Spinal cord (tissue), 9 donors: ENCODE measurements at regions not wholly inside any gene's neighbourhood (a gene's known extent, or its start where the extent isn't known, plus 50 kb on each side); places are given as distances from the start of the nearest gene placed in this dataset.

ENCODE experiments used
- DNase-seq, 6 donors: peaks; one replicate each; pipeline versions ENCODE4 v3.0.0 to v3.0.0-alpha.2; 2013 to 2015; ENCODE audit warnings: low spot score in 6 of 6, low read depth in 4 of 6
- H3K27ac ChIP-seq: one replicate; pipeline ENCODE4 v1.5.1; 2013; ENCODE audit warnings: low read depth, low read length, control low read depth
- H3K27me3 ChIP-seq: one replicate; pipeline ENCODE4 v1.6.1; 2013; ENCODE audit warnings: low read length; ENCODE audit not compliant: control insufficient read depth, insufficient read depth
- H3K36me3 ChIP-seq: one replicate; pipeline ENCODE4 v1.6.1; 2013; ENCODE audit warnings: low read length; ENCODE audit not compliant: control insufficient read depth, insufficient read depth
- H3K4me1 ChIP-seq: one replicate; pipeline ENCODE4 v1.6.1; 2013; ENCODE audit warnings: low read length; ENCODE audit not compliant: control insufficient read depth, insufficient read depth
- H3K4me3 ChIP-seq: one replicate; pipeline ENCODE4 v1.5.1; 2013; ENCODE audit warnings: low read depth, low read length, control low read depth
- H3K9me3 ChIP-seq: one replicate; pipeline ENCODE4 v1.6.1; 2013; ENCODE audit warnings: low read length; ENCODE audit not compliant: control insufficient read depth, insufficient read depth
- WGBS: methylation state at CpG from one replicate; pipeline ENCODE4 v1.1.5; 2013; ENCODE audit warnings: missing lambda C conversion rate; ENCODE audit not compliant: insufficient coverage; 5-methylcytosine and 5-hydroxymethylcytosine counted together
- donor health status: healthy.

GRCh38 chr4:53921856-53922255 is 142.5 kb downstream of the CHIC2 start:
- Histone ChIP-seq H3K27me3 (no peaks in the 10 kb centered on the region), H3K27ac (no peak overlapping the region), H3K4me3 (no peak overlapping the region), H3K4me1 (no peaks in the 10 kb centered on the region), H3K9me3 (no peaks in the 10 kb centered on the region), H3K36me3 (no peaks in the 10 kb centered on the region)
- no peak for DNase-seq

- whole genome bisulfite sequencing: 100% methylated on average over 2 of the region's 4 CpGs
- Histone ChIP-seq H3K27ac (no peak overlapping the region), H3K4me3 (no peak overlapping the region), H3K4me1 (no peaks in the 10 kb centered on the region), H3K36me3 (no peaks in the 10 kb centered on the region), H3K9me3 (no peaks in the 10 kb centered on the region), H3K27me3 (no peaks in the 10 kb centered on the region)
- DNase-seq: no peak
Measured at GRCh38 chr4:53920883-53921282, 143.5 kb downstream of the CHIC2 start.

- H3K27ac ChIP-seq: no peak overlapping the region
- no CpG with 5 or more reads among the region's 4 CpGs for WGBS
Measured at GRCh38 chr4:53920116-53920515, 144.3 kb downstream of the CHIC2 start.

GRCh38 chr4:53919535-53919934 is 144.9 kb downstream of the CHIC2 start:
- Histone ChIP-seq H3K27me3 (no peaks in the 10 kb centered on the region), H3K4me1 (no peaks in the 10 kb centered on the region), H3K9me3 (no peaks in the 10 kb centered on the region), H3K4me3 (no peak overlapping the region), H3K27ac (no peak overlapping the region), H3K36me3 (no peaks in the 10 kb centered on the region)
- 100% methylated on average over 1 of the region's 2 CpGs for WGBS
- DNase-seq: no peak

More at GRCh38 chr4:53920116-53920515, 144.3 kb downstream of the CHIC2 start:
- DNase-seq: no peak
- Histone ChIP-seq H3K4me1 (no peaks in the 10 kb centered on the region), H3K4me3 (no peak overlapping the region), H3K27me3 (no peaks in the 10 kb centered on the region), H3K9me3 (no peaks in the 10 kb centered on the region), H3K36me3 (no peaks in the 10 kb centered on the region)

- no peaks in the 10 kb centered on the region for H3K36me3 ChIP-seq
- 50% methylated on average over 2 of the region's 2 CpGs for WGBS
Measured at GRCh38 chr4:53917729-53918128, 146.7 kb downstream of the CHIC2 start.

GRCh38 chr4:53916431-53916889 is 147.9 kb downstream of the CHIC2 start:
- Histone ChIP-seq H3K9me3 (no peaks in the 10 kb centered on the region), H3K36me3 (no peaks in the 10 kb centered on the region), H3K4me3 (no peak overlapping the region), H3K4me1 (no peaks in the 10 kb centered on the region), H3K27me3 (no peaks in the 10 kb centered on the region), H3K27ac (no peak overlapping the region)
- DNase-seq: no peak

More at GRCh38 chr4:53917729-53918128, 146.7 kb downstream of the CHIC2 start:
- no peak for DNase-seq
- H3K9me3 ChIP-seq: no peaks in the 10 kb centered on the region
- H3K4me3 ChIP-seq: no peak overlapping the region
- H3K4me1 ChIP-seq: no peaks in the 10 kb centered on the region
- H3K27ac ChIP-seq: no peak overlapping the region
- H3K27me3 ChIP-seq: no peaks in the 10 kb centered on the region

- no peaks in the 10 kb centered on the region for H3K9me3 ChIP-seq
- no peaks in the 10 kb centered on the region for H3K36me3 ChIP-seq
- 100% methylated on average over 1 of the region's 4 CpGs for WGBS
- no peak overlapping the region for H3K27ac ChIP-seq
- no peak overlapping the region for H3K4me3 ChIP-seq
- H3K4me1 ChIP-seq: no peaks in the 10 kb centered on the region
- no peak for DNase-seq
- peaks cover 3% of the 10 kb centered on the region for H3K27me3 ChIP-seq
Measured at GRCh38 chr4:53914313-53915016, 149.9 kb downstream of the CHIC2 start.

- H3K9me3 ChIP-seq: no peaks in the 10 kb centered on the region
- peaks cover 6% of the 10 kb centered on the region for H3K27me3 ChIP-seq
- H3K4me3 ChIP-seq: no peak overlapping the region
- H3K27ac ChIP-seq: no peak overlapping the region
- DNase-seq: no peak
- H3K4me1 ChIP-seq: no peaks in the 10 kb centered on the region
- no CpG with 5 or more reads among the region's 3 CpGs for WGBS
- no peaks in the 10 kb centered on the region for H3K36me3 ChIP-seq
Measured at GRCh38 chr4:53913771-53914170, 150.6 kb downstream of the CHIC2 start.

- WGBS: 100% methylated on average over 3 of the region's 5 CpGs
- Histone ChIP-seq H3K27me3 (peaks cover 7% of the 10 kb centered on the region), H3K9me3 (no peaks in the 10 kb centered on the region), H3K36me3 (no peaks in the 10 kb centered on the region), H3K27ac (no peak overlapping the region), H3K4me1 (no peaks in the 10 kb centered on the region), H3K4me3 (no peak overlapping the region)
- no peak for DNase-seq
Measured at GRCh38 chr4:53912766-53913497, 151.5 kb downstream of the CHIC2 start.

GRCh38 chr4:53908661-53909078 is 155.7 kb downstream of the CHIC2 start:
- Histone ChIP-seq H3K4me1 (no peaks in the 10 kb centered on the region), H3K27me3 (peaks cover 22% of the 10 kb centered on the region), H3K27ac (no peak overlapping the region), H3K9me3 (no peaks in the 10 kb centered on the region), H3K36me3 (no peaks in the 10 kb centered on the region), H3K4me3 (peak overlapping the region; percentile 28)
- 0% methylated on average over 4 of the region's 8 CpGs for WGBS
- peak in 4 of 6 donors; percentile 40 to 91 (median 70) for DNase-seq
